Caco-2 (cell line): ENCODE measurements at regions not wholly inside any gene's neighbourhood (a gene's known extent, or its start where the extent isn't known, plus 50 kb on each side); places are given as distances from the start of the nearest gene placed in this dataset.

ENCODE experiments used
- BruUV-seq: library from RNA; stranded (reverse); fragments of 400-500 nt; replicated peaks from 2 replicates; lab custom pipeline; 2021; lab: Mats Ljungman, UMichigan
- CTCF ChIA-PET: fragments of 300-600 bp; sonication (Branson Sonifier 250); formaldehyde crosslinking; loops from one replicate; lab custom pipeline; 2022; ENCODE audit warnings: antibody characterized with exemption; lab: Charles Lee
- POLR2A ChIA-PET: fragments of 300-600 bp; sonication (Branson Sonifier 250); formaldehyde crosslinking; loops from one replicate; lab custom pipeline; 2022; ENCODE audit warnings: antibody characterized with exemption; lab: Charles Lee
- DNase-seq, 2 experiments: peaks; one replicate each; pipeline versions ENCODE4 v3.0.0 to v3.0.0-alpha.2; 2020 to 2022
- H3K27me3 ChIP-seq: replicated peaks from 2 replicates; pipeline ENCODE4 v1.6.0; 2011; ENCODE audit warnings: low read length; ENCODE audit not compliant: control insufficient read depth, insufficient read depth
- H3K36me3 ChIP-seq: 2 replicates; pipeline ENCODE4 v1.5.1; 2011; ENCODE audit warnings: low read length; ENCODE audit not compliant: control insufficient read depth, insufficient read depth
- H3K4me1 ChIP-seq: fragments of 250-450 bp; sonication (Bioruptor Pico); 2 replicates; pipeline ENCODE4 v1.5.1; 2020; ENCODE audit warnings: mild to moderate bottlenecking
- H3K4me3 ChIP-seq: 2 replicates; pipeline ENCODE4 v1.5.1; 2011; ENCODE audit warnings: low read depth, mild to moderate bottlenecking, control low read depth, low read length
- H3K9me3 ChIP-seq: fragments of 250-450 bp; sonication (Bioruptor Pico); 2 replicates; pipeline ENCODE4 v1.5.1; 2020; ENCODE audit warnings: mild to moderate bottlenecking, moderate library complexity
- H3K27ac Mint-ChIP-seq: one replicate; pipeline ENCODE4 v1.8.0; 2022; ENCODE audit warnings: mixed read lengths; ENCODE audit not compliant: unreplicated experiment
- H3K27me3 Mint-ChIP-seq: one replicate; pipeline ENCODE4 v1.8.0; 2022; ENCODE audit warnings: mixed read lengths; ENCODE audit not compliant: insufficient read depth, unreplicated experiment
- H3K36me3 Mint-ChIP-seq: one replicate; pipeline ENCODE4 v1.8.0; 2022; ENCODE audit warnings: mild to moderate bottlenecking, mixed read lengths; ENCODE audit not compliant: insufficient read depth, unreplicated experiment
- H3K4me1 Mint-ChIP-seq: one replicate; pipeline ENCODE4 v1.8.0; 2022; ENCODE audit warnings: low read depth, mixed read lengths; ENCODE audit not compliant: unreplicated experiment
- H3K4me3 Mint-ChIP-seq: one replicate; pipeline ENCODE4 v1.8.0; 2022; ENCODE audit warnings: mild to moderate bottlenecking, moderate library complexity, mixed read lengths; ENCODE audit not compliant: unreplicated experiment
- H3K9me3 Mint-ChIP-seq: one replicate; pipeline ENCODE4 v1.8.0; 2022; ENCODE audit warnings: mixed read lengths; ENCODE audit not compliant: unreplicated experiment
- intact Hi-C: fragments of 100-400 bp; cut with micrococcal nuclease; formaldehyde crosslinking; loops from one replicate; pipeline ENCODE4 v1.10.0; 2022; ENCODE audit not compliant: unreplicated experiment
- TF ChIP-seq, protein P1 (sequence below), 2 experiments: fragments of 200-600 bp in 1 of 2; IDR thresholded peaks; 1 replicate in 1 of 2; 2 replicates in 1 of 2; pipeline versions ENCODE4 v1.5.1 to v1.8.0; 2011 to 2022; ENCODE audit warnings: antibody characterized with exemption in 1 of 2, control low read depth in 1 of 2, inconsistent platforms in 1 of 2, low read depth in 1 of 2, low read length in 1 of 2, mild to moderate bottlenecking in 1 of 2, moderate library complexity in 1 of 2; ENCODE audit not compliant: insufficient read depth in 1 of 2, severe bottlenecking in 1 of 2, unreplicated experiment in 1 of 2

- intact Hi-C loops, result no loop called here
- Mint-ChIP-seq H3K4me1 (no peaks in the 10 kb centered on the region), H3K4me3 (no peak overlapping the region), H3K36me3 (no peaks in the 10 kb centered on the region), H3K27ac (no peak overlapping the region), H3K27me3 (no peaks in the 10 kb centered on the region), H3K9me3 (peaks cover 9% of the 10 kb centered on the region)
- Histone ChIP-seq H3K36me3 (no peaks in the 10 kb centered on the region), H3K9me3 (no peaks in the 10 kb centered on the region), H3K4me1 (no peaks in the 10 kb centered on the region), H3K27me3 (no peaks in the 10 kb centered on the region), H3K4me3 (no peak overlapping the region)
- no TSS peak for BruUV-seq
- TF ChIP-seq, protein P1, sequence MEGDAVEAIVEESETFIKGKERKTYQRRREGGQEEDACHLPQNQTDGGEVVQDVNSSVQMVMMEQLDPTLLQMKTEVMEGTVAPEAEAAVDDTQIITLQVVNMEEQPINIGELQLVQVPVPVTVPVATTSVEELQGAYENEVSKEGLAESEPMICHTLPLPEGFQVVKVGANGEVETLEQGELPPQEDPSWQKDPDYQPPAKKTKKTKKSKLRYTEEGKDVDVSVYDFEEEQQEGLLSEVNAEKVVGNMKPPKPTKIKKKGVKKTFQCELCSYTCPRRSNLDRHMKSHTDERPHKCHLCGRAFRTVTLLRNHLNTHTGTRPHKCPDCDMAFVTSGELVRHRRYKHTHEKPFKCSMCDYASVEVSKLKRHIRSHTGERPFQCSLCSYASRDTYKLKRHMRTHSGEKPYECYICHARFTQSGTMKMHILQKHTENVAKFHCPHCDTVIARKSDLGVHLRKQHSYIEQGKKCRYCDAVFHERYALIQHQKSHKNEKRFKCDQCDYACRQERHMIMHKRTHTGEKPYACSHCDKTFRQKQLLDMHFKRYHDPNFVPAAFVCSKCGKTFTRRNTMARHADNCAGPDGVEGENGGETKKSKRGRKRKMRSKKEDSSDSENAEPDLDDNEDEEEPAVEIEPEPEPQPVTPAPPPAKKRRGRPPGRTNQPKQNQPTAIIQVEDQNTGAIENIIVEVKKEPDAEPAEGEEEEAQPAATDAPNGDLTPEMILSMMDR (IDR thresholded peaks at IDR 0.05; ENCODE audit: insufficient read depth in 1 of 2, low read depth in 1 of 2, low read length in 1 of 2, severe bottlenecking in 1 of 2, unreplicated experiment in 1 of 2), result no peak
- DNase-seq, result no peak
- CTCF ChIA-PET, result no interaction called here
- POLR2A ChIA-PET, result no interaction called here
Observed at GRCh38 chr5:56749842-56750241, 65.5 kb upstream of the MAP3K1 start.

DNA sequence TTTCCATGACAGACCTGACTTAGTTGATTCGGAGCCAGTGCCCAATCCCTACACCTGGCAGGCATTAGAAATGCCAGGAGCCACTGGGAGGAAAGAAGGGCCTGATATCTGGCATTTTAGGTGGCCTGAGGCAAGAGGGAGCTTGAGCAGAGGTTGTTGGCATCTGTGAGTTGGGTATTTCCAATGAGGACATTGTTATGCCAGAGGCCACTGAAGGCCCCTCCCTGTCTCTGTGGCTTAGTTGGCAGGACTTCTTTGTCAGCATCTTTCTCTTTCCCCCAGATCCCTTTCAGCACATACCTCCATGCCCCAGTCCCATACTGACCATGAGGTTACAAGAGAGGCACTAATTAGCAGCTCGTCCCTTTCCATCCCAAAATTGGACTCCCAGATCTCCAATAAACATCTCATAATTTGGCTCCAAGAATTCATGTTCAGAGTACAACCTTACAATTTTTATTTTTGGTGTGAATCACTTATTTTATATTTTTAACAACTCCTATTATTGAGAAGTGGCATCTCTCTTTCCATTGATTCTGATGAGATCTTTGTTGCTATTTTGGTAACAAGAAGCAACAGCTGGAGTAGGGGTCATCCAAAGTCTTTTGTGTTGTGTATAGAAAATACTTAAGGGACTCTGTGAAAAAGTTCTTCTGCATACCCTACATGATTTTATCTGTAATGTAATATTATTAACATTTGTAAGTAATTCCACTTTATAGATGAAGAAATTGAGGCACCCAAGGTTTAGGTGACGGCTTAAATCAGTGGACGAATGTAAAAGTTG lies 68.6 kb upstream of the MAP3K1 start:
- no TSS peak for BruUV-seq
- H3K36me3 Mint-ChIP-seq, result no peaks in the 10 kb centered on the region

GRCh38 chr5:56745864-56746263 lies 69.5 kb upstream of the MAP3K1 start:
- no peaks in the 10 kb centered on the region for H3K4me1 ChIP-seq
- TF ChIP-seq, protein P1 (IDR thresholded peaks at IDR 0.05; ENCODE audit: insufficient read depth in 1 of 2, low read depth in 1 of 2, low read length in 1 of 2, severe bottlenecking in 1 of 2, unreplicated experiment in 1 of 2), result no peak
- H3K9me3 Mint-ChIP-seq, result no peaks in the 10 kb centered on the region
- no peak overlapping the region for H3K4me3 ChIP-seq
- no peaks in the 10 kb centered on the region for H3K36me3 Mint-ChIP-seq
- no peak for DNase-seq
- no TSS peak for BruUV-seq
- ChIA-PET POLR2A (interaction anchor here (0.6 kb wide), 1 partner anchor 95 kb away, joined by 4 read pairs; no protein-coding TSS in a partner anchor), CTCF (no interaction called here)
- no peaks in the 10 kb centered on the region for H3K9me3 ChIP-seq
- H3K4me3 Mint-ChIP-seq, result no peak overlapping the region
- intact Hi-C loops, result no loop called here
- no peaks in the 10 kb centered on the region for H3K36me3 ChIP-seq
- no peaks in the 10 kb centered on the region for H3K4me1 Mint-ChIP-seq
- no peak overlapping the region for H3K27ac Mint-ChIP-seq
- no peaks in the 10 kb centered on the region for H3K27me3 Mint-ChIP-seq
- H3K27me3 ChIP-seq, result no peaks in the 10 kb centered on the region

More for the DNA sequence above, 68.6 kb upstream of the MAP3K1 start:
- no peaks in the 10 kb centered on the region for H3K4me1 ChIP-seq
- H3K27me3 ChIP-seq, result no peaks in the 10 kb centered on the region
- no peaks in the 10 kb centered on the region for H3K27me3 Mint-ChIP-seq
- no peaks in the 10 kb centered on the region for H3K9me3 Mint-ChIP-seq
- no peak overlapping the region for H3K4me3 ChIP-seq
- DNase-seq, result no peak
- POLR2A ChIA-PET, result no interaction called here
- H3K36me3 ChIP-seq, result no peaks in the 10 kb centered on the region
- CTCF ChIA-PET, result no interaction called here
- no peaks in the 10 kb centered on the region for H3K9me3 ChIP-seq
- intact Hi-C loops, result no loop called here
- no peaks in the 10 kb centered on the region for H3K4me1 Mint-ChIP-seq
- TF ChIP-seq, protein P1 (IDR thresholded peaks at IDR 0.05; ENCODE audit: insufficient read depth in 1 of 2, low read depth in 1 of 2, low read length in 1 of 2, severe bottlenecking in 1 of 2, unreplicated experiment in 1 of 2), result no peak
- H3K4me3 Mint-ChIP-seq, result no peak overlapping the region
- no peak overlapping the region for H3K27ac Mint-ChIP-seq
